Neural progenitor cell (in vitro differentiated cells): ENCODE measurements at regions not wholly inside any gene's neighbourhood (a gene's known extent, or its start where the extent isn't known, plus 50 kb on each side); places are given as distances from the start of the nearest gene placed in this dataset.
"Not testable (repeated sequence)": the region's sequence is repeated elsewhere in the genome, so short reads cannot be mapped to it uniquely, and the experiment has no call there.

ENCODE experiments used
- DNase-seq: peaks from one replicate; pipeline ENCODE4 v3.0.0-alpha.2; 2016; ENCODE audit warnings: low spot score
- H2AFZ ChIP-seq: fragments of 200-600 bp; sonication (generic); replicated peaks from 2 replicates; pipeline ENCODE4 v1.6.1; 2016; ENCODE audit warnings: antibody characterized with exemption
- H3F3A ChIP-seq: fragments of 200-600 bp; sonication (generic); 2 replicates; pipeline ENCODE4 v1.6.1; 2016; ENCODE audit warnings: antibody characterized with exemption, low read depth
- H3K27ac ChIP-seq: fragments of 200-600 bp; sonication (generic); 2 replicates; pipeline ENCODE4 v1.5.1; 2016; ENCODE audit warnings: mild to moderate bottlenecking
- H3K27me3 ChIP-seq: fragments of 200-600 bp; sonication (generic); 2 replicates; pipeline ENCODE4 v1.6.1; 2016; ENCODE audit warnings: mild to moderate bottlenecking, moderate library complexity
- H3K36me3 ChIP-seq: fragments of 200-600 bp; sonication (generic); 2 replicates; pipeline ENCODE4 v1.5.1; 2016
- H3K4me1 ChIP-seq: fragments of 200-600 bp; sonication (generic); 2 replicates; pipeline ENCODE4 v1.6.1; 2016; ENCODE audit warnings: mixed run types
- H3K4me2 ChIP-seq: fragments of 200-600 bp; sonication (generic); 2 replicates; pipeline ENCODE4 v1.6.1; 2016
- H3K4me3 ChIP-seq: fragments of 200-600 bp; sonication (generic); 2 replicates; pipeline ENCODE4 v1.5.1; 2016
- H3K79me2 ChIP-seq: fragments of 200-600 bp; sonication (generic); 2 replicates; pipeline ENCODE4 v1.6.1; 2016; ENCODE audit warnings: low read depth
- H3K9ac ChIP-seq: fragments of 200-600 bp; sonication (generic); 2 replicates; pipeline ENCODE4 v1.6.1; 2016
- H3K9me3 ChIP-seq: fragments of 200-600 bp; sonication (generic); 2 replicates; pipeline ENCODE4 v1.5.1; 2016; ENCODE audit warnings: low read depth
- H4K20me1 ChIP-seq: fragments of 200-600 bp; sonication (generic); 2 replicates; pipeline ENCODE4 v1.6.1; 2016; ENCODE audit warnings: low read depth
- H3K27ac Mint-ChIP-seq: 3 replicates; pipeline ENCODE4 v1.8.0; 2021; ENCODE audit warnings: mixed read lengths
- H3K27me3 Mint-ChIP-seq: 2 replicates; pipeline ENCODE4 v1.8.0; 2022; ENCODE audit warnings: low read depth, mild to moderate bottlenecking, inconsistent platforms, moderate library complexity, mixed read lengths; ENCODE audit not compliant: insufficient read depth
- H3K36me3 Mint-ChIP-seq: 3 replicates; pipeline ENCODE4 v1.8.0; 2021; ENCODE audit warnings: mixed read lengths
- H3K4me1 Mint-ChIP-seq: 3 replicates; pipeline ENCODE4 v1.8.0; 2021; ENCODE audit warnings: mixed read lengths
- H3K4me3 Mint-ChIP-seq: 3 replicates; pipeline ENCODE4 v1.8.0; 2021; ENCODE audit warnings: mild to moderate bottlenecking, moderate library complexity, mixed read lengths
- H3K9me3 Mint-ChIP-seq: 3 replicates; pipeline ENCODE4 v1.8.0; 2020; ENCODE audit warnings: mixed read lengths
- CTCF ChIP-seq: fragments of 200-600 bp; sonication (generic); IDR thresholded peaks from 2 replicates; pipeline ENCODE4 v1.5.1; 2017; ENCODE audit warnings: antibody characterized with exemption, mild to moderate bottlenecking

GRCh38 chr7:76728571-76728974 is 101.5 kb upstream of the POMZP3 start:
- H3K27ac Mint-ChIP-seq, result peak overlapping the region; percentile 86
- not testable (repeated sequence) for H3K4me1 Mint-ChIP-seq, H3K9me3 Mint-ChIP-seq, H3K27ac ChIP-seq, H3K9ac ChIP-seq, H3K9me3 ChIP-seq, H4K20me1 ChIP-seq, H3K4me1 ChIP-seq, H3K36me3 Mint-ChIP-seq, H3K36me3 ChIP-seq, H3F3A ChIP-seq, H3K79me2 ChIP-seq, H3K27me3 ChIP-seq, H3K27me3 Mint-ChIP-seq
- H3K4me3 ChIP-seq, result peak overlapping the region; percentile 39
- H3K4me2 ChIP-seq, result peak overlapping the region; percentile 65
- DNase-seq, result peak; percentile 26
- H2AFZ ChIP-seq, result peak overlapping the region; percentile 96
- H3K4me3 Mint-ChIP-seq, result peak overlapping the region; percentile 15

DNA sequence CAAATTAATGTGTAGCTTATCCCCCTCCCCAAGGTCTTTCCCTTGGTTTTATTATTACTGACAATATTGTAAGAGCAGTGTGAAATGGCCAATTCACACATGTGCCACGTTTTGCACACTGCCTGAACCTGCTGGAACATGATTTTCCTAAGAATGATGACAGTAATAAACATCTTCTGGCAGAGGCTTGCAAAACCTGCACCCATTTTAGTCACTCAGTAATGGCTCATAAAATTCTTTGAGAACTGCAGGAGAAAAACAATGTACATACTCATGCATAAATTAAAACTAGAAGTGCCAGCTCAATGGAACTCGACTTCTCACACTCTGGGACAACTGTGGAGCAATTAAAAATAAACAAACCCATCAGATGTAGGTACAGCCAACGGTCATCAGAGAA is 96.8 kb upstream of the POMZP3 start:
- H2AFZ ChIP-seq, H3K9ac ChIP-seq, H3F3A ChIP-seq, H3K27me3 Mint-ChIP-seq, H3K4me1 Mint-ChIP-seq, H3K4me3 ChIP-seq, H3K36me3 ChIP-seq, H3K9me3 ChIP-seq, H3K79me2 ChIP-seq, H3K36me3 Mint-ChIP-seq, H4K20me1 ChIP-seq, H3K27ac ChIP-seq, H3K4me3 Mint-ChIP-seq, H3K27ac Mint-ChIP-seq, H3K27me3 ChIP-seq, H3K4me1 ChIP-seq, DNase-seq, H3K9me3 Mint-ChIP-seq, H3K4me2 ChIP-seq: not testable (repeated sequence)

- H3K27ac Mint-ChIP-seq, H3K9ac ChIP-seq, H3K4me1 ChIP-seq, H3K9me3 ChIP-seq, H3K27ac ChIP-seq, H3K4me2 ChIP-seq, H3K27me3 ChIP-seq, DNase-seq, H3K4me3 ChIP-seq, H3K79me2 ChIP-seq, H3F3A ChIP-seq, H4K20me1 ChIP-seq, H3K36me3 Mint-ChIP-seq, H3K36me3 ChIP-seq, H3K4me3 Mint-ChIP-seq, H3K4me1 Mint-ChIP-seq, H3K27me3 Mint-ChIP-seq, H2AFZ ChIP-seq: not testable (repeated sequence)
- peaks cover 18% of the 10 kb centered on the region for H3K9me3 Mint-ChIP-seq
These were observed 89.5 kb upstream of the POMZP3 start for GRCh38 chr7:76716551-76716950.

DNA sequence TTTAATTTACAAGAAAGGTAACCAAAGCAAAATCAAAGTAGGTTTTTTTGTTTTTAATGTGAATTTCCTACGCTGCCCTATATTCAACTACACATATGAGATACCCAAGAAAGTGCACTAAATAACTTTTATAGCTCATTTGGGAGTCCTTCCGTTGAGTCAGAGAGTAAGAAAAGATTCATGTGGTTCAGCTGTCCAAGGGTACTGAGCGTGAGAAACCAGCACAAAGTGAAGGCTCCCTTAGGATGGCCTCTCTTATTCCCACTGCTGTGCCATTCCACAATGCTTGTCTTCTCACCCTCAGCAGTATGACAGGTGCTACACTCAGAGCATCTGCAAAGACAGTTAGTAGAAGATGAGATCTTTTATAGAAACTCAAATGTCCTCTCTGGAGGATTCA is 85.8 kb upstream of the POMZP3 start:
- H3K4me1 Mint-ChIP-seq, H3K27ac Mint-ChIP-seq, H3K4me3 Mint-ChIP-seq, H3K27ac ChIP-seq, H3K9ac ChIP-seq, H3K27me3 Mint-ChIP-seq, H3K36me3 Mint-ChIP-seq, H3K27me3 ChIP-seq, H3F3A ChIP-seq, H3K4me2 ChIP-seq, H3K79me2 ChIP-seq, H4K20me1 ChIP-seq, DNase-seq, H3K4me1 ChIP-seq, H2AFZ ChIP-seq, H3K36me3 ChIP-seq, H3K9me3 ChIP-seq, H3K4me3 ChIP-seq: not testable (repeated sequence)
- peaks cover 18% of the 10 kb centered on the region for H3K9me3 Mint-ChIP-seq

- H3F3A ChIP-seq, H3K4me2 ChIP-seq, H3K4me1 ChIP-seq, H3K79me2 ChIP-seq, H3K27ac Mint-ChIP-seq, H3K27me3 Mint-ChIP-seq, H3K4me1 Mint-ChIP-seq, H3K4me3 ChIP-seq, DNase-seq, H3K9me3 ChIP-seq, H3K27ac ChIP-seq, H3K27me3 ChIP-seq, H3K4me3 Mint-ChIP-seq, H2AFZ ChIP-seq, H3K36me3 ChIP-seq, H3K36me3 Mint-ChIP-seq, H3K9ac ChIP-seq, H4K20me1 ChIP-seq: not testable (repeated sequence)
- H3K9me3 Mint-ChIP-seq, result peaks cover 12% of the 10 kb centered on the region
These were observed 84.6 kb upstream of the POMZP3 start for GRCh38 chr7:76711648-76712047.

GRCh38 chr7:76709703-76710102 is 82.6 kb upstream of the POMZP3 start:
- not testable (repeated sequence) for H3K4me3 ChIP-seq, H3K4me3 Mint-ChIP-seq, H3K27ac Mint-ChIP-seq, H3K9me3 Mint-ChIP-seq, H3F3A ChIP-seq, H3K27ac ChIP-seq, H3K79me2 ChIP-seq, H3K36me3 Mint-ChIP-seq, H4K20me1 ChIP-seq, H3K4me1 Mint-ChIP-seq, H3K9ac ChIP-seq, H3K27me3 ChIP-seq, H3K36me3 ChIP-seq, H3K9me3 ChIP-seq, H3K4me1 ChIP-seq, H3K4me2 ChIP-seq, H3K27me3 Mint-ChIP-seq, H2AFZ ChIP-seq
- DNase-seq, result peak; percentile 7
- peak; percentile 33 for TF ChIP-seq CTCF

DNA sequence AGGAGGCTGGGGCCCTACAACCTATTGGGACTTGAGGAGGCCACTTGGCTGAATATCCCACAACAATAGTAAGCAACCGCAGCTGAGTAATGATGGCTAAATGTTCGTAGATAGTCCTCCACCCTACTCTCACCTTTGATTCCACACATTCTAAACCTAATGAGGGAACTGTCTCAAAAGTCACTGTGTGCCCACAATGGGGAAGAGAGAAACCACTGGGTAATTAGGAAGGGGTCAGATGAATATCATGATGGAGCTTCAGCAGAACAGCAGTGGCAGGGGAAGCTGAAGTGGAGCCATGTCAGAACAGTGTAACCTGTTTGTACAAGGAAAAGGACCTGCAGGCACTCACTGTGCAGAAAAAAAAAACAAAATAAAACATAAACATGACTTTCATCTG is 81.4 kb upstream of the POMZP3 start:
- not testable (repeated sequence) for H3F3A ChIP-seq, H3K36me3 ChIP-seq, H3K4me1 ChIP-seq, H3K36me3 Mint-ChIP-seq, H3K9ac ChIP-seq, H3K4me2 ChIP-seq, H3K9me3 ChIP-seq, H3K9me3 Mint-ChIP-seq, DNase-seq, H2AFZ ChIP-seq, H3K27me3 ChIP-seq, H3K27ac ChIP-seq, H4K20me1 ChIP-seq, H3K79me2 ChIP-seq, H3K4me3 ChIP-seq, H3K4me3 Mint-ChIP-seq, H3K27ac Mint-ChIP-seq, H3K27me3 Mint-ChIP-seq, H3K4me1 Mint-ChIP-seq

DNA sequence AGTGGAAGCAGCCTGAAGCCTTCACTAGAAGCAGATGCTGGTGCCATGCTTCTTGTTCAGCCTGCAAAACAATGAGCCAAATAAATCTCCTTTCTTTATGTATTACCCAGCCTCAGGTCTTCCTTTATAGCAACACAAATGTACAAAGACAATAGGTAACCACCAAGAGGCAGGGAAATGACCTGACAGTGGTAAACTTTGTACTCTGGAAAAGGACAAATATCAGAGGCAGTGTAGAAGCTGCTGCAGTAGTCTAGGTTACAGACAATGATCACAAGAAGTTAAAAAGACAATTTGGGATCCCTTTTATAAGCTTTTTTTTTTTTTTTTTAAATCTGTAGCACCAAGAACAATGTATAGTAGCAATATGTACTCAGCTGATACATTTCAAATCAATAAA is 76.7 kb upstream of the POMZP3 start:
- H3K36me3 ChIP-seq, DNase-seq, H3K27me3 Mint-ChIP-seq, H4K20me1 ChIP-seq, H3K4me3 ChIP-seq, H3K9ac ChIP-seq, H3K9me3 Mint-ChIP-seq, H3F3A ChIP-seq, H3K27me3 ChIP-seq, H3K9me3 ChIP-seq, H3K4me1 Mint-ChIP-seq, H3K4me1 ChIP-seq, H3K27ac ChIP-seq, H3K36me3 Mint-ChIP-seq, H2AFZ ChIP-seq, H3K27ac Mint-ChIP-seq, H3K4me2 ChIP-seq, H3K4me3 Mint-ChIP-seq, H3K79me2 ChIP-seq: not testable (repeated sequence)
